Activated CD8-positive, alpha-beta T cell treated with anti-CD3 and anti-CD28 coated beads for 36 hours (primary cell): ENCODE measurements at regions not wholly inside any gene's neighbourhood (a gene's known extent, or its start where the extent isn't known, plus 50 kb on each side); places are given as distances from the start of the nearest gene placed in this dataset.

Experiments used
- ATAC-seq: fragments of 200-7000 bp; cut with Tn5 transposase; one replicate; pipeline ENCODE4 v1.10.0; 2021; ENCODE audit warnings: mild to moderate bottlenecking, moderate library complexity
- CTCF ChIA-PET: fragments of 350-600 bp; sonication (Branson Sonifier 250); formaldehyde crosslinking; loops from one replicate; lab custom pipeline; 2021; ENCODE audit warnings: antibody characterized with exemption; lab: Charles Lee
- POLR2A ChIA-PET: fragments of 350-600 bp; sonication (Branson Sonifier 250); formaldehyde crosslinking; loops from one replicate; lab custom pipeline; 2021; ENCODE audit warnings: antibody characterized with exemption; lab: Charles Lee
- DNase-seq: peaks from one replicate; pipeline ENCODE4 v3.0.0-alpha.2; 2020
- H3K27ac Mint-ChIP-seq: one replicate; pipeline ENCODE4 v1.8.0; 2021; ENCODE audit warnings: mild to moderate bottlenecking, mixed read lengths
- H3K27me3 Mint-ChIP-seq: one replicate; pipeline ENCODE4 v1.8.0; 2021; ENCODE audit warnings: mixed read lengths
- H3K36me3 Mint-ChIP-seq: one replicate; pipeline ENCODE4 v1.8.0; 2021; ENCODE audit warnings: low read depth, mixed read lengths
- H3K4me1 Mint-ChIP-seq: one replicate; pipeline ENCODE4 v1.8.0; 2021; ENCODE audit warnings: low read depth, mixed read lengths
- H3K4me3 Mint-ChIP-seq: one replicate; pipeline ENCODE4 v1.8.0; 2021; ENCODE audit warnings: mild to moderate bottlenecking, moderate library complexity, mixed read lengths
- H3K9me3 Mint-ChIP-seq: one replicate; pipeline ENCODE4 v1.8.0; 2021; ENCODE audit warnings: mixed read lengths
- intact Hi-C: fragments of 100-400 bp; cut with micrococcal nuclease; formaldehyde crosslinking; loops from one replicate; pipeline ENCODE4 v1.10.0; 2022
- TF ChIP-seq, protein P1 (sequence below): fragments of 200-600 bp; IDR thresholded peaks from one replicate; pipeline ENCODE4 v1.8.0; 2022; ENCODE audit warnings: antibody characterized with exemption, mild to moderate bottlenecking

DNA sequence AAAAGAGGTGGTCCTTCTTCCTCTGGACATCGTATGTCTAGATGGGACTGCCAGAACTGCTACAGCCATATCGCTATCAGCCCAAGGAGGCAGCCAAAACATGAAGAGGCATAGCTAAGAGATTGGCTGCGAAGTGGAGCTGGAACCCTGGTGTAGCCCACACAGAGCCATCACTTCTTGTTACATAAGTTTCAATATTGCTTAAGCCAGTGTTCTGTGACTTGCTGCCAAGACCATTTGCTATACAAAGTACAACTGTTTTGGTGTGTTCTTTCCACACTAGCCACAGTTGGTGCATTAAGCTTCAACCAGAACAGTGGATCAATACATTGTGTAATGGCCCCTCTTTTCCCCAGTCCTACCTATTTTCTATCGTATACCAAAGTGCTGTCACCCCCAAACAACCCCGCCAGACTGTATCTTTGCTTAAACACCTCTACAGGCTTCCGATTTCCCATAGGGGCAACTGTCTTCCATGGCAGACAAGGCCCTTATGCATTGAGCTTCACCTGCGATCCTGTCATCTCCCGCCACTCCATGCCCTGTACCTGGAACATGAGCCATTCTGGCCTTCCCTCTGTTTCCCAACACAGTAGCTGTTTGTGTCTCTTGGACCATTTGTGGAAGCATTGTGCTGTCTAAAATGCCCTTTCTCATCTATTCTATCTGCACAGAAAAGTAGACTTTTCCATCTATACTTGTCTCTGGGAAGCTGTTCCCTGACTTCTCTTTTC, 241.8 kb downstream of the TTLL7 start:
- intact Hi-C loops: no loop called here
- DNase-seq: no peak
- Mint-ChIP-seq H3K9me3 (no peaks in the 10 kb centered on the region), H3K27me3 (peaks cover 2% of the 10 kb centered on the region), H3K36me3 (no peaks in the 10 kb centered on the region), H3K27ac (no peak overlapping the region), H3K4me1 (peaks cover 3% of the 10 kb centered on the region), H3K4me3 (no peak overlapping the region)
- CTCF ChIA-PET: no interaction called here
- POLR2A ChIA-PET: no interaction called here
- ATAC-seq: no peak
- TF ChIP-seq, protein P1, sequence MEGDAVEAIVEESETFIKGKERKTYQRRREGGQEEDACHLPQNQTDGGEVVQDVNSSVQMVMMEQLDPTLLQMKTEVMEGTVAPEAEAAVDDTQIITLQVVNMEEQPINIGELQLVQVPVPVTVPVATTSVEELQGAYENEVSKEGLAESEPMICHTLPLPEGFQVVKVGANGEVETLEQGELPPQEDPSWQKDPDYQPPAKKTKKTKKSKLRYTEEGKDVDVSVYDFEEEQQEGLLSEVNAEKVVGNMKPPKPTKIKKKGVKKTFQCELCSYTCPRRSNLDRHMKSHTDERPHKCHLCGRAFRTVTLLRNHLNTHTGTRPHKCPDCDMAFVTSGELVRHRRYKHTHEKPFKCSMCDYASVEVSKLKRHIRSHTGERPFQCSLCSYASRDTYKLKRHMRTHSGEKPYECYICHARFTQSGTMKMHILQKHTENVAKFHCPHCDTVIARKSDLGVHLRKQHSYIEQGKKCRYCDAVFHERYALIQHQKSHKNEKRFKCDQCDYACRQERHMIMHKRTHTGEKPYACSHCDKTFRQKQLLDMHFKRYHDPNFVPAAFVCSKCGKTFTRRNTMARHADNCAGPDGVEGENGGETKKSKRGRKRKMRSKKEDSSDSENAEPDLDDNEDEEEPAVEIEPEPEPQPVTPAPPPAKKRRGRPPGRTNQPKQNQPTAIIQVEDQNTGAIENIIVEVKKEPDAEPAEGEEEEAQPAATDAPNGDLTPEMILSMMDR: no peak

DNA sequence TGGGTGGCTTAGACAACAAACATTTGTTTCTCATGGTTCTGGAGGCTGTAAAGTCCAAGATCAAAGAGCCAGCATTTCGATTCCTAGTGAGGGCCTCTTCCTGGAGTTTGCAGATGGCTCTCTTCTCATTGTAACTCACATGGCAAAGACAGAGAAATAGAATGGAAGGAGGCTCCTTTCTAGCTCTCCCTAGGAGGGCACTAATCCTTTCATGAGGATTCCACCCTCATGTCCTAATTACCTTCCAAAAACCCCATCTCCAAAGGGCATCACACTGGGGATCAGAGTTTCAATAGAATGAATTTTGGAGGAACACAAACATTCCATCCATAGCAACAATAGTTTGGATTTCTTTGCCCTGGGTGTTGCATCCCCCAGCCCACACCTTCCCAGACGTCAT, 247.3 kb downstream of the TTLL7 start:
- H3K36me3 Mint-ChIP-seq: no peaks in the 10 kb centered on the region
- intact Hi-C loops: no loop called here
- POLR2A ChIA-PET: no interaction called here
- CTCF ChIA-PET: no interaction called here
- no peak overlapping the region for H3K27ac Mint-ChIP-seq
- no peaks in the 10 kb centered on the region for H3K27me3 Mint-ChIP-seq
- ATAC-seq: no peak
- H3K4me1 Mint-ChIP-seq: no peaks in the 10 kb centered on the region
- no peaks in the 10 kb centered on the region for H3K9me3 Mint-ChIP-seq
- H3K4me3 Mint-ChIP-seq: no peak overlapping the region
- TF ChIP-seq, protein P1: no peak
- DNase-seq: no peak

DNA sequence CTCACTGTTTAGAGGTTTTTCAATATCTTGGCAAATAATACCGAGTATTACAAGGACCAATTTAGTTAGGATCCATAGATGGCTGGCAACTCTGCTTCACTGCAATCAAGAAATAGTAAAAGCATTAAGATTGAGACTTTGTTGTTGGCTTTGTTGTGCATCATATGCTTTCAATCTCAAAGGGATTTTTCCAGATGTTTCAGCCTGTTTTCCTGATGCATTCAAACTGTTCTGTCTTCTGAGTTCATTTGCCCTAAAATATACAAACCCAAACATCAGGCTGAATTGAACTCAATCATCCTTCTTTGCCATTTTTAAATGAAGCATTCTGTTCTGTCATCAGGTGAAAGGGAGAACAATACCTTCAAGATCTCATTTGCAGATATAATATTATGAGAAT, 248.7 kb downstream of the TTLL7 start:
- no peak overlapping the region for H3K27ac Mint-ChIP-seq
- no peaks in the 10 kb centered on the region for H3K27me3 Mint-ChIP-seq
- H3K4me3 Mint-ChIP-seq: no peak overlapping the region
- no peaks in the 10 kb centered on the region for H3K36me3 Mint-ChIP-seq
- intact Hi-C loops: no loop called here
- ChIA-PET CTCF (interaction anchor here (0.9 kb wide), 1 partner anchor 156 kb away, joined by 3 read pairs; no protein-coding TSS in a partner anchor), POLR2A (interaction anchor here (0.6 kb wide), 1 partner anchor 25 kb away, joined by 3 read pairs; no protein-coding TSS in a partner anchor)
- no peaks in the 10 kb centered on the region for H3K9me3 Mint-ChIP-seq
- no peaks in the 10 kb centered on the region for H3K4me1 Mint-ChIP-seq
- no peak for DNase-seq
- TF ChIP-seq, protein P1: no peak
- ATAC-seq: no peak

DNA sequence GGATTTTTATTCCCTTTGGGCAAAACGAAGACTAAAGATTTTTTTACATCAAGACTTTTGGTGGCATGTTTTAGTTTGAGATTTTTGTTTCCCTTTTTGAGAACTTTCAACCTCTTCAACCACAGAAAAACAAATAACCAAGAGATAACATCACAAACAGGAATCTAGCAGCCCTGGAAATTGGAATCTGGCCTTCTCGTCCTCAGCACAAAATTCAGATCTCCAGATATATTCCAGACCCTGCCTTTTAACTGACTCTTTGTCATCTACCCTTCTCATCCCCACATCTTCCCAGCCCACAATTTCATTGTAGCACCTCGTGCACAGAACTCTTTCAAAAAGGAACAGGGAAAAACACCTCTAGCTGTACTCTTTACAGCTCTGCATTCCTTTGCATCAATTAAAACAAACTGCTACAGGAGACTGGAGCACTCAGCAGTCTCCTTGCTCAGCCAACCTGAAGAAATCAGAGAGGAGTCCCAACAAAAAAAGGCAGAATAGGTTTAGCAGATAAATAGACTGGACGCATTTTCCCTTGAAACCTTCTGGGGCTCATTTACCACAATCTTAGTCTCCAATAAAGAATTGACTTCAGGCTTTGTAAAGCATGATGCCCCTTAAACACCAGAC, 251.0 kb downstream of the TTLL7 start:
- ChIA-PET POLR2A (no interaction called here), CTCF (no interaction called here)
- no peak overlapping the region for H3K4me3 Mint-ChIP-seq
- ATAC-seq: no peak
- no peak for DNase-seq
- no peaks in the 10 kb centered on the region for H3K36me3 Mint-ChIP-seq
- no peak overlapping the region for H3K27ac Mint-ChIP-seq
- no peaks in the 10 kb centered on the region for H3K4me1 Mint-ChIP-seq
- intact Hi-C loops: no loop called here
- TF ChIP-seq, protein P1: no peak
- no peaks in the 10 kb centered on the region for H3K27me3 Mint-ChIP-seq
- no peaks in the 10 kb centered on the region for H3K9me3 Mint-ChIP-seq

DNA sequence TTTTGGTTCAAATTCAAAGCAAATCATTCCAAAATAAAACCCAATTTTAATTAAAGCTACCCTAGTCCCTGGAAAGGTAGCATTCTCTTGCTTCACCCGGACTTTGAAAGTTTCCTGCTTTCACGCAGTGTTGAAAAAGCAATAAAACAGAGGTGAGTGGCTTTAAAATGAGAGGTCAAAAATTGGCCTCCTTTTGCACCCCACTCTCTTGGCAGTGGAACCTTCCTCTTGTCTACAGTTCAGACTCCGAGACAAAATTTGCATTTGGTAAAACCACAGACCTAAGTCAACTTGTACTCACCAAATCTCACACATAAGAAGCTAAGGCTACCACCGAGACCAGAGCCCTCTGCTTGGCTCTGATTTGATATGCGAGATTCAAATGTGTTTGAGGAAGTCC, 252.7 kb downstream of the TTLL7 start:
- intact Hi-C loops: no loop called here
- POLR2A ChIA-PET: no interaction called here

More for the DNA sequence above, 252.7 kb downstream of the TTLL7 start:
- no peak overlapping the region for H3K4me3 Mint-ChIP-seq
- no peaks in the 10 kb centered on the region for H3K36me3 Mint-ChIP-seq
- no peak overlapping the region for H3K27ac Mint-ChIP-seq
- DNase-seq: no peak
- no peaks in the 10 kb centered on the region for H3K4me1 Mint-ChIP-seq
- no peaks in the 10 kb centered on the region for H3K9me3 Mint-ChIP-seq
- TF ChIP-seq, protein P1: no peak
- ATAC-seq: no peak
- CTCF ChIA-PET: no interaction called here
- H3K27me3 Mint-ChIP-seq: no peaks in the 10 kb centered on the region
